Stimulated activated naive CD8-positive, alpha-beta T cell treated with anti-CD3 and anti-CD28 coated beads, Interleukin-15, amount 100 ng/mL, for 72 hours (primary cell): ENCODE measurements at regions not wholly inside any gene's neighbourhood (a gene's known extent, or its start where the extent isn't known, plus 50 kb on each side); places are given as distances from the start of the nearest gene placed in this dataset.
A peak's percentile ranks its signal among the peaks of the same experiment; 100 is the strongest.

Experiments used
- ATAC-seq: fragments of 150-1000 bp; cut with Tn5 transposase; 2 replicates; pipeline ENCODE4 v1.10.0; 2021; ENCODE audit warnings: mild to moderate bottlenecking, moderate library complexity
- DNase-seq, 2 donors: peaks; one replicate each; pipeline ENCODE4 v3.0.0; 2021 to 2022
- H3K27ac Mint-ChIP-seq, 2 donors: one replicate each; pipeline ENCODE4 v1.8.0; 2022; ENCODE audit warnings: mild to moderate bottlenecking in 2 of 2, mixed read lengths in 2 of 2, moderate library complexity in 2 of 2
- H3K27me3 Mint-ChIP-seq: one replicate; pipeline ENCODE4 v1.8.0; 2022; ENCODE audit warnings: mixed read lengths
- H3K4me1 Mint-ChIP-seq: one replicate; pipeline ENCODE4 v1.8.0; 2022; ENCODE audit warnings: mild to moderate bottlenecking, mixed read lengths
- H3K4me3 Mint-ChIP-seq, 2 donors: one replicate each; pipeline ENCODE4 v1.8.0; 2022; ENCODE audit warnings: mild to moderate bottlenecking in 2 of 2, mixed read lengths in 2 of 2, moderate library complexity in 1 of 2
- H3K9me3 Mint-ChIP-seq, 2 donors: one replicate each; pipeline ENCODE4 v1.8.0; 2022; ENCODE audit warnings: mixed read lengths in 2 of 2

DNA sequence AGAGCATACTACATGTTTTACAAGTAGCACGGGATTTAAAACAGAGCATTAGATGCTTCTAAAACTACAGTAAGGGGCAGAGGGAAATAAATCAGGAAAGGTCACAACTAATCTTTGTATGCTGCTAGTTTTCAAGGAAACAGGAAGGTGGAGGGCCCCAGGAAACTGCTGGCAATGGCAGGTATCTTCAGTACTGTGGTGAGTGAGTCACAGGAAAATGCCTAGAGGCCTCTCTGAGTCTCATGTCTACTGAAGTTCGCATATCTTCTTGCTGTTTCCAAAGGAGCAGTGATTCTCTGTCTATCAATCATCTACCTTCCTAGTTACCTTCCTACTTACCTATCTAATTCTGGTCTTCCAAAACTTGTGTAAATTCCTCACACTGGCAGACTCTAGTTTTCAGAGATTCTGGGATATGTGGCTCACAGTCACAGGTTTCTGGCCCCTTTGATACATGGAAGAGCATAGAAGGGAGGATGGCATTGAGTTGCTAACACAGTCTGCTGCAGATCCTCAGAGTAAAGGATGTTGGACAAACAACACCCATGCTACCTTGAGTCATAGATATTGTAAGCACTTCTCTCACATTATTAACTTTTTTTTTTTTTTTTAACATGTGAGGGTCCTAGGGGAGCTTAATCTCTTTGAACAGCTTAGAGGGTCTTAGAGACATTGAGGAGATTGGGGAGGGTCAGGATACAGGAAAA lies 58.8 kb upstream of the SYN3 start:
- no peak overlapping the region for H3K4me3 Mint-ChIP-seq
- ATAC-seq (peak; percentile 70), DNase-seq (no peak)
- H3K27ac Mint-ChIP-seq = peak overlapping the region; percentile 6 to 16
- H3K4me1 Mint-ChIP-seq = peaks cover 17% of the 10 kb centered on the region
- no peaks in the 10 kb centered on the region for H3K9me3 Mint-ChIP-seq
- H3K27me3 Mint-ChIP-seq = no peaks in the 10 kb centered on the region

DNA sequence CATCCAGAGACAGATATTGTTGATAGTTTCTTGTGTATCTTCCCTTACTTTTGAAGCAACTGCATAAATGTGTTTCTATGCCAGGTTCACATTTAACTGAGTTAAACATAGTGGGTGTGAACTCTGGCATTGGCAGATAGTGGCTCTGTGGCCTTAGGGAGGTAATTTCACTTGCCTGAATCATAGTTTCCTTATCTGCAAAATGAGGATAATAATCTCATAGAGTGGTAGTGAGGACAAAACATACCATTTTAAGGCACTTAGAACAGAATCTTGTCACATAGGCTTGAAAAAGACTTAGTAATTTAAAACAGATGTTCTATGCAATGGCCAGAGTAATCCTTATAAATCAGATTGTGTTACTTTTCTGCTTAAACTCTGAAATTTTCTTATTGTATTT lies 56.4 kb upstream of the SYN3 start:
- ATAC-seq = no peak
- no peak overlapping the region for H3K4me3 Mint-ChIP-seq
- no peaks in the 10 kb centered on the region for H3K27me3 Mint-ChIP-seq
- H3K27ac Mint-ChIP-seq = no peak overlapping the region
- H3K9me3 Mint-ChIP-seq = no peaks in the 10 kb centered on the region
- H3K4me1 Mint-ChIP-seq = peaks cover 17% of the 10 kb centered on the region
- no peak for DNase-seq

DNA sequence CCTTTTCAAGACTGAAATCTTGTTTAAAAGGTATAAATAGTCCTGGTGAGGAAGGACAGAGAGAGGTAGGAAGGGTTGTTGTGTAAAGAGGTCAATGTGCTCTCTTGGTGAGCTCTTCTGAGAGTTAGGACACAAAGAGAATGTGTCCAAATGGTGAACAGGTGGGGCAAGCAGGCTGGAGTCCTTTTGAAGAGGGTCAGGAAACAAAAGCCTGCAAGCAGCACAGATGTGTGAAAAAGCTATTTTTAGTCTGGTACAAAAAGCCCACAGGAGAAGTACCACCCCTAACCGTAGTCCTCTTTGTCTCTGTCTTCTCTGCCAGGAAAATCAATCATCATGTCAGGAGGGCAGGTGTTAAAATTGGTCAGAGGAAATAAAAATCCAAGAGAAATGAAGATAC lies 54.4 kb upstream of the SYN3 start:
- Mint-ChIP-seq H3K4me3 (no peak overlapping the region), H3K4me1 (peaks cover 17% of the 10 kb centered on the region), H3K27ac (no peak overlapping the region), H3K9me3 (no peaks in the 10 kb centered on the region), H3K27me3 (no peaks in the 10 kb centered on the region)
- no peak for ATAC-seq
- no peak for DNase-seq

DNA sequence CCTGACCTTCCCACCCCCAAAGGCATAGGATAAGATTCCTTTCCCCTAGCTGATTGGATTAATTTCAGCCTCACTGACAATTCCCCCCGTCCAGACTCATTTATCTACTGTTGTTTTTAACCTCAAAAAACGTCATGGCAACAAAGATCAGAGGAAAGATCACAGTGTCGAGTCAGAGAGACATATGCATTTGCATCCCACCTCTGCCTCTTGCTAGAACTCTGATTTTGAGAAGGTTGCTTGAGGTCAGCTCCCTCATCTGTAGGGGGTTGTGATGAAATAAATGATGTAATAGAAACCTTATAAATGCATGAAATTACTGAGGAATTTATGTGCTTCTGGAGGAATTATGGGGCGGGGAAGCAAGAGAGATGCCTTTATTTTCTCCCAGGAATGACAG lies 53.3 kb upstream of the SYN3 start:
- H3K4me3 Mint-ChIP-seq = no peak overlapping the region
- H3K9me3 Mint-ChIP-seq = no peaks in the 10 kb centered on the region
- peaks cover 8% of the 10 kb centered on the region for H3K4me1 Mint-ChIP-seq
- H3K27ac Mint-ChIP-seq = no peak overlapping the region
- H3K27me3 Mint-ChIP-seq = no peaks in the 10 kb centered on the region
- ATAC-seq (no peak), DNase-seq (no peak)

DNA sequence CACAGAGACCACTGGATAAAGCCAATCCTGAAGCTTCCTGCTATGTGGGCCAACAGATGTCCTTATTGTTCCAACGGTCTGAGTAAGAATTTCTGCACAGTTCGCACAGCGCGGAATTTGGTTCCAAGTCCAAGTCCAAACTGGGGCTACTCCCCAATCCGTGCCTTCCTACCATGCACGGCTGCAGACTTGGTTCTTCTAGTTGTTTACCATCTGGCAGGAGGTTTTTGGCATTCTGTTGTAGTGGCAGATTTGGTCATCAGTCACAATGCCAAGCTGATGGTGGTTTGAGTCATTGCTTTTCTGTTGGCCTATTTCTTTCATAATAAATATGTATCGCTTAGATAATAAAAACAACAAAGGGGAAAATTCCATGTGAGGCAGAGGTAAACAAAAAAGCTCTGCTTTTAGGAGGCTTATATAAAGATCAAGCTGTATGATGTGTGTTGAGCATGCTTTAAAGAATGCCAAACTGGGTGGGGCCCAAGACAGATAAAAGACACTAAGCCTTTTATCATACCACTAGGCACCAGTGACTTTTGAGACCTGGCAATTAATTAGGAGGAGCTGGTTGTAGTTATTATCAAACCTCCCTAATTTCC lies 52.5 kb upstream of the SYN3 start:
- Mint-ChIP-seq H3K9me3 (no peaks in the 10 kb centered on the region), H3K27ac (no peak overlapping the region)

DNA sequence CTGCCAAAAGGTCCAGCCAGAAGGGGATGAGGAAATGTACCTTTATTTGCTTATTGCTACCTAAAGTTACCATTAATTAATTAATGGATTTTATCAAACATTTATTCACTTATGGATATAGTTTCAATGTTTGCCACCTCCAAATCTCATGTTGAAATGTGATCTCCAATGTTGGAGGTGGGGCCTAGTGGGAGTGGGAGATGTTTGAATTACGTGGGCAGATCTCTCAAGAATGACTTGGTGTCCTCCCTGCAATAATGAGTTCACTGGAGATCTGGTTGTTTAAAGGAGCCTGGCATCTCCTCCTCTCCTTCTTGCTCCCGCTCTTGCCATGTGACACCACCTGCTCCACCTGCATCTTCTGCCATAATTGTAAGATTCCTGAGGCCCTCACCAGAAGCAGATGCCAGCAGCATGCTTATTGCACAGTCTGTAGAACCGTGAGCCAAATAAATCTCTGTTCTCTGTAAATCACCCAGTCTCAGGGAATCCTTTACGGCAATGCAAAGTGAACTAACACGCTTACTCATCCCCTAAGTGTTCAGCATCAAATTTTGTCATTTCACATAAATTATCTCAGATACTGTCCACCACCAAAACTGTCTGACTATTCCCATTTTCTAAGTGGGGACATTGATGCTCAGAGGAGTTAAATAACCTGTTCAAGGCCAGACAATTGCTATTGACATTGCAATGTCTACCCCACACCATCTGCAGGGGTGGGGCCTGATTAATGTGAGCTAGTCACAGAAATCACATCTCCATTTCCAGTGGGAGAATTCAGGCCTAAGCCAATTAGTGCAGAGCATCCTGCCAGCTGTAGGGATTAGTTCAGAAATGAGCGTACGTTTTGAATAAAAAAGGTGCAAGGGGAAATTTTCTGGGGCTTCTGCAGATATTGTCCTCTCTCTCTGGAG lies 51.6 kb upstream of the SYN3 start:
- Mint-ChIP-seq H3K27me3 (peaks cover 8% of the 10 kb centered on the region), H3K4me3 (no peak overlapping the region), H3K27ac (peak overlapping the region in 1 of 2 donors; percentile 23), H3K4me1 (peaks cover 8% of the 10 kb centered on the region), H3K9me3 (no peaks in the 10 kb centered on the region)
- DNase-seq = no peak
- no peak for ATAC-seq

More for the DNA sequence above, 52.5 kb upstream of the SYN3 start:
- Mint-ChIP-seq H3K4me1 (peaks cover 8% of the 10 kb centered on the region), H3K4me3 (no peak overlapping the region), H3K27me3 (no peaks in the 10 kb centered on the region)
- ATAC-seq (no peak), DNase-seq (no peak)

DNA sequence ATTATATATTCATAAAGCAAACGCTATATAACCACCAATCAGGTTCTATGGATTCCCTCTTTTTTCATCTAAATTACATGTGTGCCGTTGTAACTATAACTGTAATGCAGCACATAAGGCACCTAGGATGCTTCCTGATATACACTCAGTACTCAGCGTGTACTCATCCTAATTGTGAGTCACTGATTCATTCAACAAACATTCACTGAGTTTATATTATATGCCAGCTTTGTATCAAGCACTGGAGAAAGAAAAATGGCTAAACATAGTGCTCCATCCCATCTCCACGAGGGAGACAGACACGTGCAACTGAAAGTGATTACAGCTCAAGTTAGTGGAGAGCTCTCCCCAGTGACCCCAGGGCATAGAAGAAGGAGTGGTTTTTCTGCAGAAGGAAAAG lies 49.9 kb upstream of the SYN3 start:
- DNase-seq (no peak), ATAC-seq (no peak)
- peaks cover 8 to 13% of the 10 kb centered on the region in 2 donors for H3K9me3 Mint-ChIP-seq
- peaks cover 8% of the 10 kb centered on the region for H3K4me1 Mint-ChIP-seq
- peaks cover 8% of the 10 kb centered on the region for H3K27me3 Mint-ChIP-seq
- H3K4me3 Mint-ChIP-seq = no peak overlapping the region
- H3K27ac Mint-ChIP-seq = peak overlapping the region in 1 of 2 donors; percentile 38
